SK-N-DZ (cell line): ENCODE measurements at regions not wholly inside any gene's neighbourhood (a gene's known extent, or its start where the extent isn't known, plus 50 kb on each side); places are given as distances from the start of the nearest gene placed in this dataset.

Source experiments
- DNase-seq: peaks from one replicate; pipeline ENCODE4 v3.0.0-alpha.2; 2015; ENCODE audit warnings: low spot score

- no peak for DNase-seq
Observed at GRCh38 chr3:28901018-28901417, 379.9 kb upstream of the RBMS3 start.

- DNase-seq = no peak
Observed at GRCh38 chr3:28903171-28903601, 377.7 kb upstream of the RBMS3 start.

- DNase-seq = peak; percentile 93
Observed at GRCh38 chr3:28905798-28906197, 375.1 kb upstream of the RBMS3 start.

GRCh38 chr3:28906561-28907310 is 374.1 kb upstream of the RBMS3 start:
- DNase-seq = no peak

GRCh38 chr3:28907616-28908015 is 373.3 kb upstream of the RBMS3 start:
- no peak for DNase-seq

- DNase-seq = no peak
Observed at GRCh38 chr3:28912120-28912885, 368.6 kb upstream of the RBMS3 start.

- peak; percentile 65 for DNase-seq
Observed at GRCh38 chr3:28915741-28916500, 364.9 kb upstream of the RBMS3 start.

- DNase-seq = peak; percentile 84
Observed at GRCh38 chr3:28916713-28917499, 364.0 kb upstream of the RBMS3 start.

- no peak for DNase-seq
Observed at GRCh38 chr3:28917895-28918475, 362.9 kb upstream of the RBMS3 start.

GRCh38 chr3:28922376-28922775 is 358.5 kb upstream of the RBMS3 start:
- no peak for DNase-seq

- no peak for DNase-seq
Observed at GRCh38 chr3:28923994-28924393, 356.9 kb upstream of the RBMS3 start.

GRCh38 chr3:28924744-28925360 is 356.0 kb upstream of the RBMS3 start:
- no peak for DNase-seq

- DNase-seq = no peak
Observed at GRCh38 chr3:28933337-28933736, 347.5 kb upstream of the RBMS3 start.

- no peak for DNase-seq
Observed at GRCh38 chr3:28934126-28934813, 346.6 kb upstream of the RBMS3 start.

GRCh38 chr3:28935146-28935545 is 345.7 kb upstream of the RBMS3 start:
- no peak for DNase-seq

- DNase-seq = no peak
Observed at GRCh38 chr3:28936154-28936553, 344.7 kb upstream of the RBMS3 start.

GRCh38 chr3:28940530-28940929 is 340.3 kb upstream of the RBMS3 start:
- no peak for DNase-seq

GRCh38 chr3:28940994-28941393 is 339.9 kb upstream of the RBMS3 start:
- DNase-seq = no peak

GRCh38 chr3:28947061-28947460 is 333.8 kb upstream of the RBMS3 start:
- DNase-seq = no peak

GRCh38 chr3:28947751-28948150 is 333.1 kb upstream of the RBMS3 start:
- DNase-seq = no peak
